B cell (primary cell): ENCODE measurements at regions not wholly inside any gene's neighbourhood (a gene's known extent, or its start where the extent isn't known, plus 50 kb on each side); places are given as distances from the start of the nearest gene placed in this dataset.
"Not testable (repeated sequence)": the region's sequence is repeated elsewhere in the genome, so short reads cannot be mapped to it uniquely, and the experiment has no call there.

ENCODE experiments used
- EZH2 ChIP-seq: IDR thresholded peaks from 2 replicates; pipeline ENCODE4 v1.6.1; 2012; ENCODE audit warnings: borderline replicate concordance, low read depth, mild to moderate bottlenecking, moderate library complexity, low read length; ENCODE audit not compliant: insufficient read depth, poor library complexity, severe bottlenecking
- TF ChIP-seq, protein P1 (sequence below): fragments of 200-600 bp; IDR thresholded peaks from one replicate; pipeline ENCODE4 v1.8.0; 2022; ENCODE audit warnings: antibody characterized with exemption, mild to moderate bottlenecking

DNA sequence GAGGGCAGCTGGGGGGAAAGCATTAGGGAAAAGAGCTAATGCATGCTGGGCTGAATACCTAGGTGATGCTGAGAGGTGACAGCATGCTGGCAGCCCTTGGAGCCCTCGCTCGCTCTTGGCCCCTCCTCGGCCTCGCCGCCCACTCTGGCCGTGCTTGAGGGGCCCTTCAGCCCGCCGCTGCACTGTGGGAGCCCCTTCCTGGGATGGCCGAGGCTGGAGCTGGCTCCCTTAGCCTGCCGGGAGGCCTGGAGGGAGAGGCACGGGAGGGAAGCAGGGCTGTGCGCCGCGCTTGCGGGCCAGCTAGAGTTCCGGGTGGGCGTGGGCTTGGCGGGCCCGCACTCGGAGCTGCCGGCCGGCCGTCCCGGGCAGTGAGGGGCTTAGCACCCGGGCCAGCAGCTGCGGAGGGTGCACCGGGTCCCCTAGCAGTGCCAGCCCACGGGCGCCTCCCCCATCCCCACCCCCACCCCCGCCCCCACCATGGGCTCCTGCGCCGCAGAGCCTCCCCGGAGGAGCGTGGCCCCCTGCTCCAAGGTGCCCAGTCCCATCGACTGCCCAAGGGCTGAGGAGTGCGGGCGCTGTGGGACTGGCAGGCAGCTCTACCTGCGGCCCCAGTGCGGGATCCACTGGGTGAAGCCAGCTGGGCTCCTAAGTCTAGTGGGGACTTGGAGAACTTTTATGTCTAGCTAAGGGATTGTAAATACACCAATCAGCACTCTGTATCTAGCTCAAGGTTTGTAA is 1664.7 kb downstream of the BRINP3 start:
- TF ChIP-seq EZH2: not testable (repeated sequence)
- TF ChIP-seq, protein P1, sequence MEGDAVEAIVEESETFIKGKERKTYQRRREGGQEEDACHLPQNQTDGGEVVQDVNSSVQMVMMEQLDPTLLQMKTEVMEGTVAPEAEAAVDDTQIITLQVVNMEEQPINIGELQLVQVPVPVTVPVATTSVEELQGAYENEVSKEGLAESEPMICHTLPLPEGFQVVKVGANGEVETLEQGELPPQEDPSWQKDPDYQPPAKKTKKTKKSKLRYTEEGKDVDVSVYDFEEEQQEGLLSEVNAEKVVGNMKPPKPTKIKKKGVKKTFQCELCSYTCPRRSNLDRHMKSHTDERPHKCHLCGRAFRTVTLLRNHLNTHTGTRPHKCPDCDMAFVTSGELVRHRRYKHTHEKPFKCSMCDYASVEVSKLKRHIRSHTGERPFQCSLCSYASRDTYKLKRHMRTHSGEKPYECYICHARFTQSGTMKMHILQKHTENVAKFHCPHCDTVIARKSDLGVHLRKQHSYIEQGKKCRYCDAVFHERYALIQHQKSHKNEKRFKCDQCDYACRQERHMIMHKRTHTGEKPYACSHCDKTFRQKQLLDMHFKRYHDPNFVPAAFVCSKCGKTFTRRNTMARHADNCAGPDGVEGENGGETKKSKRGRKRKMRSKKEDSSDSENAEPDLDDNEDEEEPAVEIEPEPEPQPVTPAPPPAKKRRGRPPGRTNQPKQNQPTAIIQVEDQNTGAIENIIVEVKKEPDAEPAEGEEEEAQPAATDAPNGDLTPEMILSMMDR: not testable (repeated sequence)
